ENCODE measurements at regions not wholly inside any gene's neighbourhood (a gene's known extent, or its start where the extent isn't known, plus 50 kb on each side); places are given as distances from the start of the nearest gene placed in this dataset.
"Not testable (repeated sequence)": the region's sequence is repeated elsewhere in the genome, so short reads cannot be mapped to it uniquely, and the experiment has no call there.

- H3K27ac Mint-ChIP-seq = no peak overlapping the region
- H3K27me3 Mint-ChIP-seq = no peaks in the 10 kb centered on the region
- TF ChIP-seq CTCF (conservative IDR thresholded peaks at IDR 0.05) = no peak
- H3K4me1 Mint-ChIP-seq (ENCODE audit: unreplicated experiment) = peaks cover 21% of the 10 kb centered on the region
- H3K9me3 Mint-ChIP-seq = no peaks in the 10 kb centered on the region
- H3K4me3 Mint-ChIP-seq = no peak overlapping the region
- DNase-seq (ENCODE audit: extremely low spot score, unreplicated experiment) = no peak
- H3K36me3 Mint-ChIP-seq = peaks cover 7% of the 10 kb centered on the region
Observed at GRCh38 chr1:222898191-222898527, 83.3 kb downstream of the DISP1 start.

GRCh38 chr1:222899471-222899870, 84.6 kb downstream of the DISP1 start:
- Mint-ChIP-seq H3K36me3 (peaks cover 7% of the 10 kb centered on the region), H3K27me3 (no peaks in the 10 kb centered on the region), H3K27ac (no peak overlapping the region), H3K9me3 (no peaks in the 10 kb centered on the region), H3K4me3 (no peak overlapping the region), H3K4me1 (ENCODE audit: unreplicated experiment) (peaks cover 21% of the 10 kb centered on the region)
- DNase-seq (ENCODE audit: extremely low spot score, unreplicated experiment) = no peak
- TF ChIP-seq CTCF (conservative IDR thresholded peaks at IDR 0.05) = no peak

- Mint-ChIP-seq H3K4me1 (ENCODE audit: unreplicated experiment) (peaks cover 8% of the 10 kb centered on the region), H3K9me3 (no peaks in the 10 kb centered on the region), H3K36me3 (peaks cover 7% of the 10 kb centered on the region), H3K4me3 (no peak overlapping the region), H3K27ac (no peak overlapping the region), H3K27me3 (no peaks in the 10 kb centered on the region)
- DNase-seq (ENCODE audit: extremely low spot score, unreplicated experiment) = no peak
- TF ChIP-seq CTCF (conservative IDR thresholded peaks at IDR 0.05) = no peak
Observed at GRCh38 chr1:222904451-222904850, 89.6 kb downstream of the DISP1 start.

DNA sequence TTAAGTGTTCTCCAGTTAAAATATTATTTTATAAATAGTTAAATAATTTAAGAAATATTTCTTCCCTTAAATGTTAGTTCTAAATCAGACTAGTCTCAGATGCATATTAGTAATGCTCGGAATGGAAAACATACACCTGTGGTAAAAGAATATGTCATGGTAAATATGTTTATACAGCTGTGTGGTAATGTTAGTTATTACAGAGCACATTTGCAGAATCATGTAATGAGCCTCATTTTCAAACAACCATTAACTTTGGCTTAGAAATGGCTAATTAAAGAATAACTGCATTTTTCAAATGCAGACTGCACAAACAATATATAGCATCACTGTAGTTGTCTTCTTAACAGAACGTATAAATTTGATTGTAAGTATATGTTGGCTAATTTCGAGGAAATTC, 90.3 kb downstream of the DISP1 start:
- no peak for DNase-seq (ENCODE audit: extremely low spot score, unreplicated experiment)
- H3K9me3 Mint-ChIP-seq = no peaks in the 10 kb centered on the region
- peaks cover 7% of the 10 kb centered on the region for H3K36me3 Mint-ChIP-seq
- no peak overlapping the region for H3K4me3 Mint-ChIP-seq
- H3K27ac Mint-ChIP-seq = no peak overlapping the region
- H3K27me3 Mint-ChIP-seq = no peaks in the 10 kb centered on the region
- H3K4me1 Mint-ChIP-seq (ENCODE audit: unreplicated experiment) = peaks cover 5% of the 10 kb centered on the region
- TF ChIP-seq CTCF (conservative IDR thresholded peaks at IDR 0.05) = no peak

DNA sequence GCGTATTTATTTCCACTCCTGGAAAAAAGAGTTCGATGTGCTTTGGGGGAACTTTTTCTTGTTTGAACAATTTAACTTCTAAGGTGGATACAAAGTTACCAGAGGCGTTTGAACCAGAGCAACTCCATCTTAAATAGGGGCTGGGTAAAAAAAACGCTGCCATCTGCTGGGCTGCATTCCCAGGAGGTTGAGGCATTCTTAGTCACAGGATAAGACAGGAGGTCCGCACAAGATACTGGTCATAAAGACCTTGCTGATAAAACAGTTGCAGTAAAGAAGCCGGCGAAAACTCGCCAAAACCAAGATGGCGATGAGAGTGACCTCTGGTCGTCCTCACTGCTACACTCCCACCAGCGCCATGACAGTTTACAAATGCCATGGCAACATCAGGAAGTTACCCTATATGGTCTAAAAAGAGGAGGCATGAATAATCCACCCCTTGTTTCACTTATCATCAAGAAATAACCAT, 91.5 kb downstream of the DISP1 start:
- DNase-seq (ENCODE audit: extremely low spot score, unreplicated experiment); H3K27ac Mint-ChIP-seq; H3K9me3 Mint-ChIP-seq; H3K36me3 Mint-ChIP-seq; H3K4me1 Mint-ChIP-seq (ENCODE audit: unreplicated experiment); H3K4me3 Mint-ChIP-seq; H3K27me3 Mint-ChIP-seq: not testable (repeated sequence)

GRCh38 chr1:222909586-222909985, 94.7 kb downstream of the DISP1 start:
- Mint-ChIP-seq H3K27ac (no peak overlapping the region), H3K4me1 (ENCODE audit: unreplicated experiment) (peaks cover 15% of the 10 kb centered on the region)

More at GRCh38 chr1:222909586-222909985, 94.7 kb downstream of the DISP1 start:
- TF ChIP-seq CTCF (conservative IDR thresholded peaks at IDR 0.05) = no peak
- H3K9me3 Mint-ChIP-seq = no peaks in the 10 kb centered on the region
- H3K4me3 Mint-ChIP-seq = no peak overlapping the region
- no peak for DNase-seq (ENCODE audit: extremely low spot score, unreplicated experiment)
- H3K36me3 Mint-ChIP-seq = no peaks in the 10 kb centered on the region
- H3K27me3 Mint-ChIP-seq = no peaks in the 10 kb centered on the region

Measured in type B pancreatic cell (in vitro differentiated cells).